ENCODE measurements at regions not wholly inside any gene's neighbourhood (a gene's known extent, or its start where the extent isn't known, plus 50 kb on each side); places are given as distances from the start of the nearest gene placed in this dataset.
"Not testable (repeated sequence)": the region's sequence is repeated elsewhere in the genome, so short reads cannot be mapped to it uniquely, and the experiment has no call there.

- DNase-seq: no peak
These were observed 560.8 kb downstream of the POM121L12 start for GRCh38 chr7:53596230-53596629.

GRCh38 chr7:53600296-53600695 lies 564.9 kb downstream of the POM121L12 start:
- no peak for DNase-seq

- no peak for DNase-seq
These were observed 567.5 kb downstream of the POM121L12 start for GRCh38 chr7:53602817-53603418.

- DNase-seq: no peak
These were observed 568.0 kb downstream of the POM121L12 start for GRCh38 chr7:53603461-53603860.

- no peak for DNase-seq
These were observed 568.8 kb downstream of the POM121L12 start for GRCh38 chr7:53604201-53604600.

GRCh38 chr7:53607961-53608360 lies 572.5 kb downstream of the POM121L12 start:
- no peak for DNase-seq

- DNase-seq: no peak
These were observed 573.8 kb downstream of the POM121L12 start for GRCh38 chr7:53609185-53609584.

- DNase-seq: no peak
These were observed 575.6 kb downstream of the POM121L12 start for GRCh38 chr7:53611043-53611442.

- no peak for DNase-seq
These were observed 588.9 kb downstream of the POM121L12 start for GRCh38 chr7:53624356-53624755.

GRCh38 chr7:53628775-53629174 lies 593.3 kb downstream of the POM121L12 start:
- no peak for DNase-seq

GRCh38 chr7:53635251-53635650 lies 599.8 kb downstream of the POM121L12 start:
- DNase-seq: not testable (repeated sequence)

- DNase-seq: no peak
These were observed 603.1 kb downstream of the POM121L12 start for GRCh38 chr7:53638517-53638916.

GRCh38 chr7:53641091-53641490 lies 605.7 kb downstream of the POM121L12 start:
- no peak for DNase-seq

GRCh38 chr7:53642361-53642760 lies 606.9 kb downstream of the POM121L12 start:
- DNase-seq: no peak

- no peak for DNase-seq
These were observed 607.4 kb downstream of the POM121L12 start for GRCh38 chr7:53642866-53643265.

- no peak for DNase-seq
These were observed 621.4 kb downstream of the POM121L12 start for GRCh38 chr7:53656881-53657280.

GRCh38 chr7:53657586-53657985 lies 622.2 kb downstream of the POM121L12 start:
- DNase-seq: no peak

- no peak for DNase-seq
These were observed 623.5 kb downstream of the POM121L12 start for GRCh38 chr7:53658951-53659350.

GRCh38 chr7:53661645-53662217 lies 626.3 kb downstream of the POM121L12 start:
- DNase-seq: no peak

- no peak for DNase-seq
These were observed 637.2 kb downstream of the POM121L12 start for GRCh38 chr7:53672681-53673080.

- no peak for DNase-seq
These were observed 640.4 kb downstream of the POM121L12 start for GRCh38 chr7:53675835-53676234.

- no peak for DNase-seq
These were observed 649.3 kb downstream of the POM121L12 start for GRCh38 chr7:53684693-53685092.

GRCh38 chr7:53690411-53690810 lies 655.0 kb downstream of the POM121L12 start:
- DNase-seq: no peak

GRCh38 chr7:53697913-53698312 lies 662.5 kb downstream of the POM121L12 start:
- DNase-seq: no peak

GRCh38 chr7:53699215-53699837 lies 663.9 kb downstream of the POM121L12 start:
- DNase-seq: no peak

All from NCI-H69 (cell line).